ENCODE measurements at regions not wholly inside any gene's neighbourhood (a gene's known extent, or its start where the extent isn't known, plus 50 kb on each side); places are given as distances from the start of the nearest gene placed in this dataset.

DNA sequence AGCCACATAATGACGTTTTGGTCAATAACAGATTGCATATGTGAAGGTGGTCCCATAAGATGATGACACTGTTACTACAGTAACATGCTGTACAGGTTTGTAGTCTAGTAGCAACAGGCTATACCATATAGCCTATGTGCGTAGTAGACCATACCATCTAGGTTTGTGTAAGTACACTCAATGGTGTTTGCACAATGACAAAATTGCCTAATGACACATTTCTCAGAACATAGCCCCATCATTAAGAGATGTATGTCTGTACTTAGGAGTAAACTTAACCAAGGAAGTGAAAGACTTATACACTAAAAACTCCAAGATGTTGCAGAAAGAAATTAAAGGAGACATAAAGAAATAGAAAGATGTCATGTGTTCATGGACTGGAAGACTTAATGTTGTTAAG, 66.2 kb downstream of the RPLP1 start:
- no peaks in the 10 kb centered on the region for H3K27me3 ChIP-seq (ENCODE audit: control insufficient read depth, insufficient read depth, low read length)
- no peak overlapping the region for H3K9ac ChIP-seq (ENCODE audit: low read length)
- peaks cover 4% of the 10 kb centered on the region; the same call in 1 of the 2 replicates for H3K4me1 ChIP-seq (ENCODE audit: control insufficient read depth, insufficient read depth, low read length)
- no peaks in the 10 kb centered on the region for H3K9me3 ChIP-seq (ENCODE audit: control insufficient read depth, insufficient read depth, low read depth, low read length)
- no peak overlapping the region for H3K4me3 ChIP-seq (ENCODE audit: low read depth, low read length)
- no peak overlapping the region for H3K27ac ChIP-seq (ENCODE audit: low read depth, low read length)
- H3K36me3 ChIP-seq (ENCODE audit: control insufficient read depth, insufficient read depth, low read length): no peaks in the 10 kb centered on the region

- Histone ChIP-seq H3K4me1 (ENCODE audit: control insufficient read depth, insufficient read depth, low read length) (peaks cover 13% of the 10 kb centered on the region), H3K27ac (ENCODE audit: low read depth, low read length) (no peak overlapping the region), H3K9me3 (ENCODE audit: control insufficient read depth, insufficient read depth, low read depth, low read length) (no peaks in the 10 kb centered on the region), H3K9ac (ENCODE audit: low read length) (no peak overlapping the region), H3K36me3 (ENCODE audit: control insufficient read depth, insufficient read depth, low read length) (no peaks in the 10 kb centered on the region), H3K27me3 (ENCODE audit: control insufficient read depth, insufficient read depth, low read length) (no peaks in the 10 kb centered on the region), H3K4me3 (ENCODE audit: low read depth, low read length) (no peak overlapping the region)
Observed at GRCh38 chr15:69520067-69520466, 67.4 kb downstream of the RPLP1 start.

GRCh38 chr15:69522361-69522760, 69.7 kb downstream of the RPLP1 start:
- H3K4me3 ChIP-seq (ENCODE audit: low read depth, low read length): no peak overlapping the region

DNA sequence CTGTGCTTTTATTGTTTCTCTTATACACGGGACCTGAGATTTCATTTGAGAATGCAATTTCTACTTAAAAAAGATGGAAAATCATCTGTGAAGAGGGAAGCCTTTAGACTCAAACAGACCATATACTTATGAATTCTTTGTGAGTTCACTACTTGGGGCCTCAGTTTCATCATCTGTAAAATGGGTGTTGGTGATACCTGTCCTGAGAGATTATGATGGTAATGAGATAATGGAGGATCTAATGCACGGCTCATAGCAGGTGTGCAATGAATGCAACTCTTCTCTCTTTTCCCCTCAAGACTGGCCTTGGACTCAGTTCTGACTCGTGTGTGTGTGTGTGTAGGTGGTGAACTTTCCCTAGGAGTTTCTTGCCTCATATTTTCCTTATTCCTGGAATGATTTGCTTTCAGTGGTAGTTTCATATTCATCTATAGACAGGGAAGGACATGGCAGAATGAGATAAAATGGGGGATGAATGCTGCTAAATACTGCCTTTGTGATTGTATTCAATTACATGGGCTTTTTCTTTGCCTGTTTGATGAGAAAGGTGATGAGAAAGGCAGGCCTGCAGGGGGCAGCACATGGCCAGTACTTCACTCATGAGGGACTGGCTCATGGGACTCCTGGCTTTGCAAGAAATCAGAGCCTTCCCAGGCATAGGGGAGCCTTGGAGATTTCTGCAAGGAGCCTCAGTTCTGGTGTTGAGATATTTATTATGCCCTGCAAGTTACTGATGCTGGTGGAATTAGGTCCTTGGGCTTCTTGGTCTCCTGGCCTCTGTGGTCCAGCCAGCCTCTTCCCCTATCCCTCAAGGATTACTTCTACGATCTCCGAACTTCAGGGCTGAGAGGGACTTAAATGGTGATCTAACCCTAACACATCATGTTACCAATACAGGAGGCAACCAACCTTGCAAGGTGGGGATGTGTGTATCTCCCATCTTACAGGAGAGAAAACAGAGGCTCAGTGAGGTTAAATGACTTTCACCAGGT, 70.7 kb downstream of the RPLP1 start:
- Histone ChIP-seq H3K27me3 (ENCODE audit: control insufficient read depth, insufficient read depth, low read length) (no peaks in the 10 kb centered on the region), H3K27ac (ENCODE audit: low read depth, low read length) (no peak overlapping the region), H3K9ac (ENCODE audit: low read length) (no peak overlapping the region), H3K9me3 (ENCODE audit: control insufficient read depth, insufficient read depth, low read depth, low read length) (no peaks in the 10 kb centered on the region), H3K36me3 (ENCODE audit: control insufficient read depth, insufficient read depth, low read length) (no peaks in the 10 kb centered on the region), H3K4me3 (ENCODE audit: low read depth, low read length) (no peak overlapping the region), H3K4me1 (ENCODE audit: control insufficient read depth, insufficient read depth, low read length) (peaks cover 13% of the 10 kb centered on the region)

More at GRCh38 chr15:69522361-69522760, 69.7 kb downstream of the RPLP1 start:
- Histone ChIP-seq H3K36me3 (ENCODE audit: control insufficient read depth, insufficient read depth, low read length) (no peaks in the 10 kb centered on the region), H3K4me1 (ENCODE audit: control insufficient read depth, insufficient read depth, low read length) (peaks cover 13% of the 10 kb centered on the region), H3K27me3 (ENCODE audit: control insufficient read depth, insufficient read depth, low read length) (no peaks in the 10 kb centered on the region), H3K9me3 (ENCODE audit: control insufficient read depth, insufficient read depth, low read depth, low read length) (no peaks in the 10 kb centered on the region), H3K27ac (ENCODE audit: low read depth, low read length) (no peak overlapping the region), H3K9ac (ENCODE audit: low read length) (no peak overlapping the region)

DNA sequence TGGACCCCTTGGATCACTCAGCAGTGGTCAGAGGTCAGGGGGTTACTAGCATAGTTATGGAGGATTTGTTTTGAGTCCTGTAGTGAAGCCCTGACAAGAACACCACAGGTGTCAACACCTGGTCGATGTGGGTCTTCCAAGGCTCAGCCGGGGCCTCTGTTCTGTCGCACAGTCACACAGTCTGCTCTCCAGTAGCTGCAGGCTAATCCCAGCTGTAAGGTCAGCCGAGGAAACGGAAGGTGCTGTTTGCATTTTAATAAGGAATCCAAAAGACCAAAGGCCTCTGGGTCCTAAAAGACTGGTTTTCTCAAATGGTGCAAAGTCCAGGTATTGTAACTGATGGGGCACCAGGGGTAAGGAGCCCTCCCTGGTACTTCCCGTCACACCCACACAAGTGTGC, 71.7 kb downstream of the RPLP1 start:
- no peak overlapping the region for H3K27ac ChIP-seq (ENCODE audit: low read depth, low read length)

DNA sequence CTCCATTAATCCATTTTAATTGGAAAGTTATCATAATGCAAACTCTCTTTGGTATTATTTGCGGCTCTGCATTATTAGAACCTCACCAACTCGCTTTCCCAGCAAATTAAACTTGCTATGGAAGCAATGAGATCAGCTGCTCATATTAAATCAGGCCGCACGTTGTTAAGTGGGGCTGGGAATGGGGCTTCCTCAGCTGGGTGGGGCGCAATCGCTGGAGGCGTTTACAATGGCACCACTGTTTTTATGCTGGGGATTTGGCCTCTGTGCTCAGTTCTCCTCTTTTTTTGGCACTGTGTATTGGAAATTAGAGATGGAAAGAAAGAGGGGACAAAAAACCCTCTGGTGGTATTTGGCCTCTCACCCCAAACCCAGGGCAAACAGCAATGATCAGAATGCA, 72.2 kb downstream of the RPLP1 start:
- H3K36me3 ChIP-seq (ENCODE audit: control insufficient read depth, insufficient read depth, low read length): no peaks in the 10 kb centered on the region
- no peak overlapping the region for H3K27ac ChIP-seq (ENCODE audit: low read depth, low read length)
- no peak overlapping the region for H3K9ac ChIP-seq (ENCODE audit: low read length)
- H3K4me1 ChIP-seq (ENCODE audit: control insufficient read depth, insufficient read depth, low read length): peaks cover 13% of the 10 kb centered on the region
- H3K4me3 ChIP-seq (ENCODE audit: low read depth, low read length): no peak overlapping the region
- H3K9me3 ChIP-seq (ENCODE audit: control insufficient read depth, insufficient read depth, low read depth, low read length): no peaks in the 10 kb centered on the region
- H3K27me3 ChIP-seq (ENCODE audit: control insufficient read depth, insufficient read depth, low read length): no peaks in the 10 kb centered on the region

More for the DNA sequence above, 71.7 kb downstream of the RPLP1 start:
- Histone ChIP-seq H3K4me1 (ENCODE audit: control insufficient read depth, insufficient read depth, low read length) (peaks cover 13% of the 10 kb centered on the region), H3K4me3 (ENCODE audit: low read depth, low read length) (no peak overlapping the region), H3K36me3 (ENCODE audit: control insufficient read depth, insufficient read depth, low read length) (no peaks in the 10 kb centered on the region), H3K9me3 (ENCODE audit: control insufficient read depth, insufficient read depth, low read depth, low read length) (no peaks in the 10 kb centered on the region), H3K9ac (ENCODE audit: low read length) (no peak overlapping the region), H3K27me3 (ENCODE audit: control insufficient read depth, insufficient read depth, low read length) (no peaks in the 10 kb centered on the region)

GRCh38 chr15:69525543-69525942, 72.9 kb downstream of the RPLP1 start:
- no peaks in the 10 kb centered on the region; the same call in 1 of the 2 replicates for H3K27me3 ChIP-seq (ENCODE audit: control insufficient read depth, insufficient read depth, low read length)
- no peak overlapping the region for H3K27ac ChIP-seq (ENCODE audit: low read depth, low read length)
- no peak overlapping the region for H3K9ac ChIP-seq (ENCODE audit: low read length)
- H3K9me3 ChIP-seq (ENCODE audit: control insufficient read depth, insufficient read depth, low read depth, low read length): no peaks in the 10 kb centered on the region
- no peaks in the 10 kb centered on the region for H3K36me3 ChIP-seq (ENCODE audit: control insufficient read depth, insufficient read depth, low read length)
- H3K4me3 ChIP-seq (ENCODE audit: low read depth, low read length): no peak overlapping the region
- H3K4me1 ChIP-seq (ENCODE audit: control insufficient read depth, insufficient read depth, low read length): peaks cover 13% of the 10 kb centered on the region

GRCh38 chr15:69526081-69527061, 73.8 kb downstream of the RPLP1 start:
- Histone ChIP-seq H3K9ac (ENCODE audit: low read length) (no peak overlapping the region), H3K36me3 (ENCODE audit: control insufficient read depth, insufficient read depth, low read length) (no peaks in the 10 kb centered on the region), H3K27me3 (ENCODE audit: control insufficient read depth, insufficient read depth, low read length) (no peaks in the 10 kb centered on the region; the same call in 1 of the 2 replicates)

DNA sequence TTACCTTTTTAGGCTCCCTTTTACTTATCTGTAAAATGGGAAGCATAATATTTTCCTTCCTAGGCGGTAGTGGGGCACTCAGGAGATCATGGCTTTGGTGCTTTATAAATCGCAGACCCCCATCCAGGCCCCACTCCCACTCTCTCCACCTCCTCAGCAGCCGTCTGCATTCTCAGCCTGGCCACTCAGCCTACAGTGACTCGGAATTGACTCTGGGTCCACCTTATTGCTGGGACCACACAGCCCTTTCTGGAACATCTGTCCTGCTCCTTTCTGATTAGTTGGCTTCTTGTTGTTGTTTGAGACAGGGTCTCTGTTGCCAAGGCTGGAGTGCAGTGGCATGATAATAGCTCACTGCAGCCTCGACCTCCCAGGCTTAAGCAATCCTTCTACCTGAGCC, 76.5 kb downstream of the RPLP1 start:
- Histone ChIP-seq H3K4me3 (ENCODE audit: low read depth, low read length) (no peak overlapping the region), H3K27me3 (ENCODE audit: control insufficient read depth, insufficient read depth, low read length) (no peaks in the 10 kb centered on the region; the same call in 1 of the 2 replicates), H3K9ac (ENCODE audit: low read length) (no peak overlapping the region), H3K27ac (ENCODE audit: low read depth, low read length) (no peak overlapping the region), H3K9me3 (ENCODE audit: control insufficient read depth, insufficient read depth, low read depth, low read length) (no peaks in the 10 kb centered on the region), H3K36me3 (ENCODE audit: control insufficient read depth, insufficient read depth, low read length) (no peaks in the 10 kb centered on the region), H3K4me1 (ENCODE audit: control insufficient read depth, insufficient read depth, low read length) (peaks cover 23% of the 10 kb centered on the region)

More at GRCh38 chr15:69526081-69527061, 73.8 kb downstream of the RPLP1 start:
- no peak overlapping the region for H3K27ac ChIP-seq (ENCODE audit: low read depth, low read length)
- peaks cover 20% of the 10 kb centered on the region for H3K4me1 ChIP-seq (ENCODE audit: control insufficient read depth, insufficient read depth, low read length)
- no peak overlapping the region for H3K4me3 ChIP-seq (ENCODE audit: low read depth, low read length)
- H3K9me3 ChIP-seq (ENCODE audit: control insufficient read depth, insufficient read depth, low read depth, low read length): no peaks in the 10 kb centered on the region

- no peaks in the 10 kb centered on the region for H3K9me3 ChIP-seq (ENCODE audit: control insufficient read depth, insufficient read depth, low read depth, low read length)
- H3K4me1 ChIP-seq (ENCODE audit: control insufficient read depth, insufficient read depth, low read length): peaks cover 17% of the 10 kb centered on the region
- no peaks in the 10 kb centered on the region for H3K36me3 ChIP-seq (ENCODE audit: control insufficient read depth, insufficient read depth, low read length)
- H3K27me3 ChIP-seq (ENCODE audit: control insufficient read depth, insufficient read depth, low read length): no peaks in the 10 kb centered on the region; the same call in 1 of the 2 replicates
- H3K9ac ChIP-seq (ENCODE audit: low read length): no peak overlapping the region
- no peak overlapping the region for H3K27ac ChIP-seq (ENCODE audit: low read depth, low read length)
- H3K4me3 ChIP-seq (ENCODE audit: low read depth, low read length): no peak overlapping the region
Observed at GRCh38 chr15:69529961-69530633, 77.5 kb downstream of the RPLP1 start.

All from HUES6 (cell line).